PFSK-1 (cell line): ENCODE measurements at regions not wholly inside any gene's neighbourhood (a gene's known extent, or its start where the extent isn't known, plus 50 kb on each side); places are given as distances from the start of the nearest gene placed in this dataset.

Experiments
- FOXP2 ChIP-seq: optimal IDR thresholded peaks from 2 replicates; pipeline ENCODE3; 2011; ENCODE audit warnings: borderline replicate concordance, control low read depth, inconsistent platforms; ENCODE audit not compliant: insufficient read depth; ENCODE audit errors: extremely low read length, extremely low read depth
- POLR2AphosphoS5 ChIP-seq: IDR thresholded peaks from 2 replicates; pipeline ENCODE4 v1.6.1; 2012; ENCODE audit warnings: low read depth, mild to moderate bottlenecking, control low read depth, low read length, moderate library complexity
- REST ChIP-seq, 2 experiments: IDR thresholded peaks; 2 replicates each; pipeline versions ENCODE4 v1.6.1 to v1.8.0; 2011 to 2012; ENCODE audit warnings: low read depth in 2 of 2, low read length in 2 of 2, control low read depth in 1 of 2, inconsistent platforms in 1 of 2, mild to moderate bottlenecking in 1 of 2, moderate library complexity in 1 of 2; ENCODE audit not compliant: insufficient read depth in 1 of 2
- SIN3A ChIP-seq: IDR thresholded peaks from 2 replicates; pipeline ENCODE4 v1.6.1; 2012; ENCODE audit warnings: mild to moderate bottlenecking, low read length, moderate library complexity, borderline replicate concordance; ENCODE audit not compliant: insufficient read depth
- TAF1 ChIP-seq: IDR thresholded peaks from 2 replicates; pipeline ENCODE4 v1.6.1; 2012; ENCODE audit warnings: low read length, control low read depth, borderline replicate concordance; ENCODE audit not compliant: insufficient read depth

DNA sequence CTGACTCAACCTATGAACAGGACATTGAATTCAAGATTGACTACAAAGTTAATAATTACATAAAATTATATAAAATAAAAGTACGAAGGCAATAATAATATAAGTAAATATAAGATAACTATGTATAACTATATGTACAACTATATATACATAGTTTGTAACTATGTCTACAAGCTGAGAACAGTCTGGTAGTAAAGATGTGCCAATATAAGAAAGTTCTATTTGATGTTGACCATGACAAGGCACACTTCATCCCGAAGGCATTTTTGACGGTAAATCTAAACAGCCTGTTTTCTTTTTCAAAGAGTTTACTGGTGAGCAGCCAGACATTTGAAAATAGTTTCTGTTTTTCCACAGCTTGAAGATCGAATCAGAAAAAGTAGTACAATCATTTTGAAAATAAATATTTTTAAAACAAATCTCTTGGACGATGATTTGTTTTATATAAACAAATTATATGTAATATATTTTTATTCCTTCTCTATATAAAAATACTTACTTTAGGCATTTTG is 112.9 kb downstream of the CEP44 start:
- no peak for TF ChIP-seq FOXP2
- TF ChIP-seq REST (IDR thresholded peaks at IDR 0.05; ENCODE audit: insufficient read depth in 1 of 2, low read depth in 2 of 2, low read length in 2 of 2), result no peak
- TF ChIP-seq POLR2AphosphoS5, result no peak
- no peak for TF ChIP-seq TAF1
- no peak for TF ChIP-seq SIN3A

GRCh38 chr4:174394915-174395314 is 111.2 kb downstream of the CEP44 start:
- no peak for TF ChIP-seq TAF1
- TF ChIP-seq REST (IDR thresholded peaks at IDR 0.05; ENCODE audit: insufficient read depth in 1 of 2, low read depth in 2 of 2, low read length in 2 of 2), result no peak
- no peak for TF ChIP-seq FOXP2
- TF ChIP-seq SIN3A, result no peak
- TF ChIP-seq POLR2AphosphoS5, result no peak

GRCh38 chr4:174389439-174389838 is 105.7 kb downstream of the CEP44 start:
- TF ChIP-seq POLR2AphosphoS5 (no peak), TAF1 (no peak), SIN3A (no peak), FOXP2 (no peak)

DNA sequence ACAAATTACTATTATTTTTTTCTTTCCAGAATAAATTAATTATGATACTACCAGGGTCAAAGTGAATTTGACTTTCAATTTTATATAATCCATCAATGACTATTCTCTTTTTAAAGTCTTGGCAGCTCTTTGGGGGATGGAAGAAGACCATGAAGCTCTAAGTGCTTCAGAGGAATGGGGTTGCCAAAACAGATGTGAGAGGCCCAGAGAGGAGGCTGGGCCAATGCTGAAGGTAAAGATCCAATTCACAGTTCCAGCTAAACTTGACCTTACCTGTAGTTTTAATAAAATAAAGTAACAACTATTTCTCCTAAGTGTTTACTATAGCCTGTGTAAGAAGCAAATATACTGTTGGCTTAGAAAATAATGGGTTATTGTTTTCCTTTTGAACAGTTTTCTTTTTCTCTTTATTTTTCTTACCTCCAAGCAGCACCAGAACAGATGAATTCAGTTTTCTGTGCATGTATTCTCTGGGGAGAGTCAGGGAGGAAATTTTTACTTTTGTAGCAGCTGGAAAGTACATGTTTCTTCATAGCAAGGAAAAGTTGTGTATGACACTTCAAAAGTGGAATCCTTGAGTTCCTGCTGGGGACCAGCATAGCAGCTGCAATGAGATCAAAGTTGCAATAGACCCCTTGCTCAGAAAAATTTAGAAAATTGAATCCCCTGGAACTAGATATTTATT is 104.9 kb downstream of the CEP44 start:
- TF ChIP-seq FOXP2, result no peak

GRCh38 chr4:174387721-174388120 is 104.0 kb downstream of the CEP44 start:
- TF ChIP-seq TAF1, result no peak
- no peak for TF ChIP-seq POLR2AphosphoS5
- TF ChIP-seq SIN3A, result no peak
- no peak for TF ChIP-seq REST (IDR thresholded peaks at IDR 0.05; ENCODE audit: insufficient read depth in 1 of 2, low read depth in 2 of 2, low read length in 2 of 2)
- no peak for TF ChIP-seq FOXP2

DNA sequence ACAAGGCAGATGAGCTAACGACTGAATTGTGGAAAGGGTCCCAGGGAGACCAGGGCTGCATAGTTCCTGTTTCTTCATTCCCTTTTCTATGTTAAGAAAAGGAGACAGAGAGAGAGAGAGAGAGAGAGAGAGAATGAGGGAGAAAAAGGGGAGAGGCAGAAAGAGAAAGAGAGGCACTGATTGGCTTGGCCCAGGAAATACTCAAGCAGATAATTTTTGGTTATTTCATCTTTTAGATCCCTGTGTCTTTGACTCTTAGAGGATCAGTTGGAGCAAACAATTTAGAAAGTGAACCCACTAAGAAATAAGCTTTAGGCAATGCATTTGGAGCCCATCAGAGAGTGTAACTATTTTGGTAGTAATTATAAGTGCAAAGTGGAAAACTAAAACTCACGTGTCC is 103.4 kb downstream of the CEP44 start:
- TF ChIP-seq SIN3A, result no peak
- no peak for TF ChIP-seq REST (IDR thresholded peaks at IDR 0.05; ENCODE audit: insufficient read depth in 1 of 2, low read depth in 2 of 2, low read length in 2 of 2)
- no peak for TF ChIP-seq FOXP2
- no peak for TF ChIP-seq TAF1
- no peak for TF ChIP-seq POLR2AphosphoS5
